Activated T-cell treated with anti-CD3 and anti-CD28 coated beads, Interleukin-2, amount 50 U/mL, for 24 hours (primary cell): ENCODE measurements at regions not wholly inside any gene's neighbourhood (a gene's known extent, or its start where the extent isn't known, plus 50 kb on each side); places are given as distances from the start of the nearest gene placed in this dataset.
"Not testable (repeated sequence)": the region's sequence is repeated elsewhere in the genome, so short reads cannot be mapped to it uniquely, and the experiment has no call there.

Experiments
- DNase-seq: peaks from one replicate; pipeline ENCODE4 v3.0.0-alpha.2; 2020
- H3K27ac Mint-ChIP-seq: 2 replicates; pipeline ENCODE4 v1.8.0; 2020; ENCODE audit warnings: mild to moderate bottlenecking, mixed read lengths
- H3K27me3 Mint-ChIP-seq: 2 replicates; pipeline ENCODE4 v1.8.0; 2020; ENCODE audit warnings: mixed read lengths
- H3K36me3 Mint-ChIP-seq: 2 replicates; pipeline ENCODE4 v1.8.0; 2020; ENCODE audit warnings: low read depth, mixed read lengths
- H3K4me1 Mint-ChIP-seq: 2 replicates; pipeline ENCODE4 v1.8.0; 2020; ENCODE audit warnings: low read depth, mixed read lengths
- H3K4me3 Mint-ChIP-seq: 2 replicates; pipeline ENCODE4 v1.8.0; 2020; ENCODE audit warnings: mild to moderate bottlenecking, moderate library complexity, mixed read lengths
- H3K9me3 Mint-ChIP-seq: 2 replicates; pipeline ENCODE4 v1.8.0; 2020; ENCODE audit warnings: mixed read lengths

- DNase-seq, result no peak
- no peak overlapping the region for H3K27ac Mint-ChIP-seq
Observed at GRCh38 chr12:13336216-13336615, 139.7 kb downstream of the EMP1 start.

GRCh38 chr12:13328535-13328934, 132.0 kb downstream of the EMP1 start:
- no peaks in the 10 kb centered on the region for H3K4me1 Mint-ChIP-seq
- no peak overlapping the region for H3K4me3 Mint-ChIP-seq
- peaks cover 34% of the 10 kb centered on the region for H3K27me3 Mint-ChIP-seq
- DNase-seq, result no peak
- peaks cover 3% of the 10 kb centered on the region for H3K9me3 Mint-ChIP-seq
- H3K27ac Mint-ChIP-seq, result no peak overlapping the region
- no peaks in the 10 kb centered on the region for H3K36me3 Mint-ChIP-seq

More at GRCh38 chr12:13336216-13336615, 139.7 kb downstream of the EMP1 start:
- H3K4me3 Mint-ChIP-seq, result no peak overlapping the region
- H3K36me3 Mint-ChIP-seq, result no peaks in the 10 kb centered on the region
- H3K4me1 Mint-ChIP-seq, result no peaks in the 10 kb centered on the region
- peaks cover 35% of the 10 kb centered on the region for H3K27me3 Mint-ChIP-seq
- no peaks in the 10 kb centered on the region for H3K9me3 Mint-ChIP-seq

GRCh38 chr12:13326076-13326475, 129.6 kb downstream of the EMP1 start:
- peaks cover 35% of the 10 kb centered on the region for H3K27me3 Mint-ChIP-seq
- H3K4me1 Mint-ChIP-seq, result no peaks in the 10 kb centered on the region
- no peak overlapping the region for H3K27ac Mint-ChIP-seq
- peaks cover 3% of the 10 kb centered on the region for H3K9me3 Mint-ChIP-seq
- no peak overlapping the region for H3K4me3 Mint-ChIP-seq
- no peak for DNase-seq
- no peaks in the 10 kb centered on the region for H3K36me3 Mint-ChIP-seq

GRCh38 chr12:13325037-13325436, 128.5 kb downstream of the EMP1 start:
- not testable (repeated sequence) for H3K4me3 Mint-ChIP-seq, H3K36me3 Mint-ChIP-seq, H3K9me3 Mint-ChIP-seq, DNase-seq, H3K4me1 Mint-ChIP-seq, H3K27ac Mint-ChIP-seq
- H3K27me3 Mint-ChIP-seq, result peaks cover 33% of the 10 kb centered on the region

- H3K4me3 Mint-ChIP-seq, result no peak overlapping the region
- no peaks in the 10 kb centered on the region for H3K4me1 Mint-ChIP-seq
- H3K27me3 Mint-ChIP-seq, result peaks cover 27% of the 10 kb centered on the region
- no peak for DNase-seq
- no peak overlapping the region for H3K27ac Mint-ChIP-seq
- no peaks in the 10 kb centered on the region for H3K9me3 Mint-ChIP-seq
- no peaks in the 10 kb centered on the region for H3K36me3 Mint-ChIP-seq
Observed at GRCh38 chr12:13318231-13319015, 121.9 kb downstream of the EMP1 start.

- H3K27ac Mint-ChIP-seq, result no peak overlapping the region
- H3K9me3 Mint-ChIP-seq, result no peaks in the 10 kb centered on the region
- no peak for DNase-seq
- H3K4me1 Mint-ChIP-seq, result no peaks in the 10 kb centered on the region
- H3K27me3 Mint-ChIP-seq, result peaks cover 31% of the 10 kb centered on the region
- no peaks in the 10 kb centered on the region for H3K36me3 Mint-ChIP-seq
- no peak overlapping the region for H3K4me3 Mint-ChIP-seq
Observed at GRCh38 chr12:13316587-13317246, 120.2 kb downstream of the EMP1 start.

GRCh38 chr12:13313886-13314285, 117.4 kb downstream of the EMP1 start:
- no peak for DNase-seq
- Mint-ChIP-seq H3K27ac (no peak overlapping the region), H3K27me3 (peaks cover 27% of the 10 kb centered on the region), H3K4me1 (no peaks in the 10 kb centered on the region), H3K9me3 (no peaks in the 10 kb centered on the region), H3K4me3 (no peak overlapping the region), H3K36me3 (no peaks in the 10 kb centered on the region)

- H3K9me3 Mint-ChIP-seq, result no peaks in the 10 kb centered on the region
- H3K27ac Mint-ChIP-seq, result no peak overlapping the region
- no peak overlapping the region for H3K4me3 Mint-ChIP-seq
- H3K4me1 Mint-ChIP-seq, result no peaks in the 10 kb centered on the region
- H3K36me3 Mint-ChIP-seq, result no peaks in the 10 kb centered on the region
- peaks cover 26% of the 10 kb centered on the region for H3K27me3 Mint-ChIP-seq
- no peak for DNase-seq
Observed at GRCh38 chr12:13311551-13311950, 115.0 kb downstream of the EMP1 start.

- DNase-seq, result no peak
Observed at GRCh38 chr12:13307143-13307816, 110.8 kb downstream of the EMP1 start.

GRCh38 chr12:13304924-13305323, 108.4 kb downstream of the EMP1 start:
- Mint-ChIP-seq H3K4me1 (no peaks in the 10 kb centered on the region), H3K4me3 (no peak overlapping the region), H3K36me3 (no peaks in the 10 kb centered on the region), H3K27me3 (peaks cover 38% of the 10 kb centered on the region), H3K9me3 (no peaks in the 10 kb centered on the region), H3K27ac (no peak overlapping the region)
- no peak for DNase-seq

More at GRCh38 chr12:13307143-13307816, 110.8 kb downstream of the EMP1 start:
- Mint-ChIP-seq H3K4me1 (no peaks in the 10 kb centered on the region), H3K36me3 (no peaks in the 10 kb centered on the region), H3K4me3 (no peak overlapping the region), H3K27ac (no peak overlapping the region), H3K9me3 (no peaks in the 10 kb centered on the region), H3K27me3 (peaks cover 34% of the 10 kb centered on the region)

GRCh38 chr12:13299457-13299856, 102.9 kb downstream of the EMP1 start:
- Mint-ChIP-seq H3K4me1 (no peaks in the 10 kb centered on the region), H3K9me3 (no peaks in the 10 kb centered on the region), H3K27ac (no peak overlapping the region), H3K36me3 (no peaks in the 10 kb centered on the region), H3K27me3 (peaks cover 28% of the 10 kb centered on the region), H3K4me3 (no peak overlapping the region)
- DNase-seq, result no peak

- DNase-seq, result no peak
- H3K27me3 Mint-ChIP-seq, result peaks cover 5% of the 10 kb centered on the region
- H3K27ac Mint-ChIP-seq, result no peak overlapping the region
- H3K4me1 Mint-ChIP-seq, result no peaks in the 10 kb centered on the region
- no peaks in the 10 kb centered on the region for H3K36me3 Mint-ChIP-seq
- no peaks in the 10 kb centered on the region for H3K9me3 Mint-ChIP-seq
- no peak overlapping the region for H3K4me3 Mint-ChIP-seq
Observed at GRCh38 chr12:13293096-13293495, 96.6 kb downstream of the EMP1 start.

GRCh38 chr12:13289653-13290289, 93.2 kb downstream of the EMP1 start:
- no peak overlapping the region for H3K27ac Mint-ChIP-seq
- no peak for DNase-seq

GRCh38 chr12:13288937-13289652, 92.6 kb downstream of the EMP1 start:
- no peak for DNase-seq
- Mint-ChIP-seq H3K27ac (no peak overlapping the region), H3K4me1 (no peaks in the 10 kb centered on the region), H3K27me3 (peaks cover 8% of the 10 kb centered on the region), H3K36me3 (no peaks in the 10 kb centered on the region), H3K4me3 (no peak overlapping the region), H3K9me3 (no peaks in the 10 kb centered on the region)

More at GRCh38 chr12:13289653-13290289, 93.2 kb downstream of the EMP1 start:
- Mint-ChIP-seq H3K9me3 (no peaks in the 10 kb centered on the region), H3K27me3 (peaks cover 8% of the 10 kb centered on the region), H3K4me1 (no peaks in the 10 kb centered on the region), H3K36me3 (no peaks in the 10 kb centered on the region), H3K4me3 (no peak overlapping the region)
